Activated CD4-positive, alpha-beta T cell treated with anti-CD3 and anti-CD28 coated beads, Interleukin-2, Interleukin-4, amounts not matched to agents 100 ng/mL and 50 ng/mL, durations not matched to agents 16 hours and 8 hours (primary cell): ENCODE measurements at regions not wholly inside any gene's neighbourhood (a gene's known extent, or its start where the extent isn't known, plus 50 kb on each side); places are given as distances from the start of the nearest gene placed in this dataset.
"Not testable (repeated sequence)": the region's sequence is repeated elsewhere in the genome, so short reads cannot be mapped to it uniquely, and the experiment has no call there.

Source experiments
- DNase-seq: peaks from one replicate; pipeline ENCODE4 v3.0.0-alpha.2; 2020; ENCODE audit warnings: low spot score

DNA sequence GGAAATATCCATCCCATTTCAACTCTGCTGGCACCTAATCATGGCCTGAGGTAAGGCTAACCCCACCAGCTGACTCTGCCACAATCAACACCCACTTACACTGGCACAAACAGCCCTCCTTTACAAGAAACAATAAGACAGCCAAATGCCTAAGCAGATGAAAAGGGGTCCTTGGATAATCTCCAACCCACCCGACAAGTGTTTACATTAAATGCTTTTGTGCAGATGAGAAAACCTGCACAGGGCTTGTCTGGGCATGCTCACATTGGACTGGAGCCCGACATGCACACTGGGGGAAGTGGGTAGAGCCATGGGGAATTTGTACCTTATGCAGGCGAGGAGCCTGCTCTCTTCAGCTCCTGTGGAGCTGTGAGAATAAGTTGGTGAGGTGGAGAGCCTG is 138.9 kb upstream of the ITM2A start:
- DNase-seq, result no peak

DNA sequence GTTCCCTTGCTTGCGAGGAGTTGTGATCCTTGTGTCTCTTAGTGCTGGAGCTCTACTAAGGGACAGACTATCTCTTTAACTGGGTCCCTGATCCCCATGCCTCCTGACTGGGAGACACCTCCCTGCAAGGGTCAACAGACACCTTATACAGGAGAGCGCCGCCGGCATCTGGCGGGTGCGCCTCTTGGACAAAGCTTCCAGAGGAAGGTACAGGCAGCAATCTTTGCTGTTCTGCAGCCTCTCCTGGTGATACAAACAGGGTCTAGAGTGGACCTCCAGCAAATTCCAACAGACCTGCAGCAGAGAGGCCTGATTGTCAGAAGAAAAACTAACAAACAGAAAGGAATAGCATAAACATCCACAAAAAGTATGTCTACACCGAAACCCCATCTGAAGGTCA is 115.6 kb upstream of the ITM2A start:
- DNase-seq, result no peak

DNA sequence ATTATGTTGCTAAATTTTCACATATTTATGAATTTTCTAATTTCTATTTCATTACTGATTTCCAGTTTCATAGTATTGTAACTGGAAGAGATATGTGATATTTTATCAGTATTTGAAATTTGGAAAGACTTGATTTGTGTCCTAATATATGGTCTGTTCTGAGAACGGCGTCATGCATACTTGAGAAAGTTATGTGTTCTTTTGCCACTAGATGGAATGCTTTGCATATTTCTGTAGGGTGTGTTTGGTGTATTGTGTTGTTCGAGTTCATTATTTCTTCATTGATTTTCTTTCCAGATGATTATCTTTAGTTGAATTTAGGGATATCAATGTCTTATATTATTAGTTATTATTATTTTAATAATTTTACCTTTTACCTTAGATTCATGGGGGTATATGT is 110.6 kb upstream of the ITM2A start:
- DNase-seq, result no peak

DNA sequence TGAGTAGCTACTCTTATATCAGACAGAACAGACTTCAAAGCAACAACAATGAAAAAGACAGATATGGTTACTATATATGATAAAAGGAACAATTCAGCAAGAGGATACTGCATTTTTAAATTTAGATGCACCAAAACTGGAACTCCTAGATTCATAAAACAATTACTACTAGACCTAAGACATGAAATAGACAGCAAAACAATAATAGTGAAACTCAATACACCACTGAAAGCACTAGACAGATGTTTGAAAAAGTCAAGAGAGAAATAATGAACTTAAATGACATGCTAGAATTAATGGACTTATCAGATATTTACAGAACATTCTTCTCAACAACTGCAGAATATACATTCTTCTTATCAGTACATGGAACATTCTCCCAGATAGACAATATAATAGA is 99.5 kb upstream of the ITM2A start:
- DNase-seq, result no peak

DNA sequence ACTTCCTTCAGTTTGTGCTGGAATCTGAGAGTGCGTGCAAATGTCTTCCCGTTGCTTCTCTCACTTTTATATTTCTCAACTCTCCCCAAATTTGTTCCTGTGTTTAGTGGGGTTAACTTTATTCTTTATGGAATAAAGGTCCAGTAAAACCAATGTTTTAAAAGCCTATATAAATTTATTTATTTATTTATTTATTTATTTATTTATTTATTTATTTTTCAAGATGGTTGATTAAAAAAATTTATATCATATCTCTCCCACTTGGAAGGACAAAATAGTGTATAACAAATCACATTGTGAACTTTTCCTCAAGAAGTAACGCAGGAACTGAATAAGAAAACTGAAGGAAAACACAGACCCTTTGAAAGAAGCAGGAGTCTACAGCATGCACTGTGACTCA is 95.3 kb upstream of the ITM2A start:
- DNase-seq, result no peak

DNA sequence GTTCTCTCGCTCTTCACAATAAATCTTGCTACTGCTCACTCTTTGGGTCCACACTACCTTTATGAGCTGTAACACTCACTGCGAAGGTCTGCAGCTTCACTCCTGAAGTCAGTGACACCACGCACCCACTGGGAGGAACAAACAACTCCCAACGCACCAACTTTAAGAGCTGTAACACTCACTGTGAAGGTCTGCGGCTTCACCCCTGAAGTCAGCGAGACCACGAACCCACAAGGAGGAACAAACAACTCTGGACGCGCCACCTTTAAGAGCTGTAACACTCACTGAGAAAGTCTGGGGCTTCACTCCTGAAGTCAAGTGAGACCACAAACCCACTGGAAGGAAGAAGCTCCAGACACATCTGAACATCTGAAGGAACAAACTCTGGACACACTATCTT is 89.5 kb upstream of the ITM2A start:
- not testable (repeated sequence) for DNase-seq

DNA sequence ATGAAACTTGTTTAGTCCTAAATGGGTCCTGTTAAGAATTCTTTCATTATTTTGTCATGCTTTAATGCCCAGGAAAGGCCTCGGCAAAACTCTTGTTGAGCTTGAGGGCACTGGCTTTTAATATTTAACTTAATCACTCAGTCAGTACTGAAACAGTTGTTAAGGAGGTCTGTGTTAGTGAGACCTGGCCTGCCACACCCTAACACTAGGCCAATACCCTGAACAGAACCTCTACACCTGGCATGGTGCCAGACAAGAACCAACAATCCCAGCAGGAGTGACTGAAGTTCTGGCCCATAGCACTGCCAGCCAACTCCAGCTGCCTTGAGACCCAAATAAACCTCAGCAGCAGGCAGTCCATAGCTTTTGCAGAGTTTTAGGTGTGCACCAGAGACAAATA is 85.7 kb upstream of the ITM2A start:
- no peak for DNase-seq

DNA sequence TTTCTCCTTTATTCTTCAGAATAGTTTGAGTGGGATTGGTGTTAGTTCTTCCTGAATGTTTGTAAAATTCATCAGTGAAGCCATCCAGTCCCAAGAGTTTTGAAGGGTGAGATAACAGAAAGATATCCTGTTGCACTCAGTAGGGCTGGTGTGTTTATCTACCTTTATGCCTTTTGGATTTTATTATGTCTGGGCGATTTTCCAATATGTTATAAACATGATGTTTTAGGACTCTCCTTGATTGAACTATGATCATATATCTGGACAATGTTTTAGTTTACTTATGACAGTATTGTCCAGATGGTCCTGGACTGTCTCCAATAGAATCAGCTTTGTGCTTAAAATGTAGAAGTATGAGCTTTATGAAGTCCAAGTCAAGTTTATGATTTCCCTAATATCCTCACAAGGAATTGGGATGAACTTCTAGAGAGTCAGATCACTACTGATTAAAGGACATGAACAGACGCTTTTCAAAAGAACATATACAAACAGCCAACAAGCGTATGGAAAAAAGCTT is 77.6 kb upstream of the ITM2A start:
- no peak for DNase-seq

DNA sequence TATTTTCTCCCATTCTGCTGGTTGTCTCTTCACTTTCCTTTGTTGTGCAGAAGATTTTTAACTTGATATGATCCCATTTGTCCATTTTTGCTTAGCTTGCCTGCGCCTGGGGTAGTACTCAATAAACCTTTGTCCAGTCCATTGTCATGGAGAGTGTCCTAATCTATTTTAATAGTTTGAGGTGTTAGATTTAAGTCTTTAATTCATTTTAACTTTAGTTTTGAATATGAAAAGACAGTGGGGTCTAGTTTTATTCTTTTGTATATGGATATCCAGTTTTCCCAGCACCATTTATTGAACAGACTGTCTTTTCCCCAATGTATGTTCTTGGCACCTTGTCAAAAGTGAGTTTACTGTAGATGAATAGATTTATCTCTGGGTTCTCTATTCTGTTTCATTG is 76.0 kb upstream of the ITM2A start:
- DNase-seq, result no peak

DNA sequence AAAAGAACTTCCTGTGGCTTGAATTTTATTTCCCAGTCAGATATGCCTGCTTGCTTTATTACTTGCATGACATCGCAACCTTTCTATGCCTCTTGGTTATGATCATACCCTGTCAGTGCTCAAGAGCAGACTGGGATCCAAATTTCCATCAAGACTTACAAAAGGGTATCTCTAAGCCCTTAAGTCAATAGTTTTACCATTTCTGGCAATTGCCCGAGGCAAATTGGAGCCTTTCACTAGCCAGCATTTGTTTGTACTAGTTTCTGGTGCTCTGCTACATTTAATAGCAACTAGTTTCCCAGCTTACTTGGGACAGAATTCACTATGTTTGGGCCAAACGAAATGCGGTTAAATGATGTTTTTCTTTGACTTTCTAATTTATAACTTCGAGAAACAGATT is 73.2 kb upstream of the ITM2A start:
- no peak for DNase-seq
